Upper lobe of left lung (tissue), 6 donors: ENCODE measurements at regions not wholly inside any gene's neighbourhood (a gene's known extent, or its start where the extent isn't known, plus 50 kb on each side); places are given as distances from the start of the nearest gene placed in this dataset.

Experiments
- ATAC-seq, 2 donors: fragments of 200-7000 bp; cut with Tn5 transposase; one replicate each; pipeline ENCODE4 v1.9.1; 2022; ENCODE audit warnings: mild to moderate bottlenecking in 2 of 2, moderate library complexity in 2 of 2; ENCODE audit not compliant: low FRiP score in 2 of 2
- DNase-seq, 2 donors: peaks; one replicate each; pipeline ENCODE4 v3.0.0-alpha.2; 2019 to 2020
- H3K27ac ChIP-seq, 4 donors: fragments of 200-600 bp; sonication (generic); one replicate each; pipeline ENCODE4 v1.5.1; 2016 to 2019
- H3K27me3 ChIP-seq, 4 donors: fragments of 200-600 bp; sonication (generic); one replicate each; pipeline ENCODE4 v1.5.1; 2017 to 2019
- H3K36me3 ChIP-seq, 4 donors: fragments of 200-600 bp; sonication (generic); one replicate each; pipeline ENCODE4 v1.5.1; 2016 to 2019
- H3K4me1 ChIP-seq, 4 donors: fragments of 200-600 bp; sonication (generic); one replicate each; pipeline ENCODE4 v1.5.1; 2018 to 2019
- H3K4me3 ChIP-seq, 4 donors: fragments of 200-600 bp; sonication (generic); one replicate each; pipeline ENCODE4 v1.5.1; 2017 to 2019; ENCODE audit warnings: mild to moderate bottlenecking in 2 of 4, moderate library complexity in 1 of 4
- H3K9me3 ChIP-seq, 4 donors: fragments of 200-600 bp; sonication (generic); one replicate each; pipeline ENCODE4 v1.5.1; 2018 to 2019
- CTCF ChIP-seq, 6 experiments: fragments of 450-650 bp in 4 of 6; fragments of 200-600 bp in 2 of 6; sonication (generic) in 2 of 6; IDR thresholded peaks; one replicate each; pipeline ENCODE4 v1.5.1; 2016 to 2019; ENCODE audit warnings: antibody characterized with exemption in 6 of 6
- EP300 ChIP-seq, 4 donors: sonication (generic); formaldehyde crosslinking; IDR thresholded peaks; one replicate each; pipeline ENCODE4 v1.5.1; 2017; ENCODE audit warnings: antibody characterized with exemption in 4 of 4, control low read depth in 2 of 4
- POLR2A ChIP-seq, 4 donors: fragments of 450-650 bp; IDR thresholded peaks; one replicate each; pipeline ENCODE4 v1.5.1; 2016 to 2017; ENCODE audit warnings: antibody characterized with exemption in 4 of 4, mild to moderate bottlenecking in 2 of 4
- POLR2AphosphoS5 ChIP-seq, 2 donors: sonication (generic); formaldehyde crosslinking; IDR thresholded peaks; one replicate each; pipeline ENCODE4 v1.5.1; 2017; ENCODE audit warnings: antibody characterized with exemption in 2 of 2
- WGBS, 2 donors: methylation state at CpG; one replicate each; pipeline ENCODE4 v1.1.5; 2017 to 2018; 5-methylcytosine and 5-hydroxymethylcytosine counted together
- donor health status: DM: no; HTN: no; CAD: no; lungs with moderate emphysema.
- donor health status: DM: no; HTN: yes; CAD: no; lungs with severe emphysema.

- H3K27ac ChIP-seq, result no peak overlapping the region
- WGBS, 2 donors, result 75 to 78% methylated on average over 7 of the region's 7 CpGs
- DNase-seq, result no peak
Observed at GRCh38 chr2:120496235-120496634, 150.3 kb downstream of the INHBB start.

DNA sequence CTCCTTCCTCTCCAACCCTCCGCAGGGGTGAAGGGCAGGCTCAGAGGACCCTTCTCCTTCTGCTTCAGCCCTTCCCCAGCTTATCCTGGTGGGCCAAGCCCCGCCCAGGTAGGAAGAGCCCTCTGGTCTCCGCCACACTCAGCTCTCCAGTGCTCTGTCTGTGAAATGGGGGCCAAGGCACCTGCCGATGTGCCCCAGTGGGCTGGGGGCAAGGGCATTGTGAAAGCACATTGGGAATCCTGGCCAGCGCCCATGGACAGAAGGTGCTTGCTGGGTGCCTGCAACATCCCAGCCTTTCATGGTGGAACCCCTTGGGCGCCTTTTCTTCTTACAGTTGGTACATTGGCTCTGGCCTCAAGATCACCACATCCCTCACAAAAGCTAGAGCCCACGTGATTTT, 150.8 kb downstream of the INHBB start:
- 83 to 88% methylated on average over 2 to 7 of the region's 7 CpGs for WGBS, 2 donors

More at GRCh38 chr2:120496235-120496634, 150.3 kb downstream of the INHBB start:
- no peak overlapping the region for H3K4me3 ChIP-seq
- H3K9me3 ChIP-seq, result no peaks in the 10 kb centered on the region
- no peak for ATAC-seq
- H3K4me1 ChIP-seq, result no peaks in the 10 kb centered on the region
- H3K36me3 ChIP-seq, result no peaks in the 10 kb centered on the region
- no peaks in the 10 kb centered on the region for H3K27me3 ChIP-seq
- TF ChIP-seq EP300 (IDR thresholded peaks at IDR 0.05), result no peak
- TF ChIP-seq POLR2A (IDR thresholded peaks at IDR 0.05), result no peak
- no peak for TF ChIP-seq POLR2AphosphoS5 (IDR thresholded peaks at IDR 0.05)
- no peak for TF ChIP-seq CTCF (IDR thresholded peaks at IDR 0.05)

DNA sequence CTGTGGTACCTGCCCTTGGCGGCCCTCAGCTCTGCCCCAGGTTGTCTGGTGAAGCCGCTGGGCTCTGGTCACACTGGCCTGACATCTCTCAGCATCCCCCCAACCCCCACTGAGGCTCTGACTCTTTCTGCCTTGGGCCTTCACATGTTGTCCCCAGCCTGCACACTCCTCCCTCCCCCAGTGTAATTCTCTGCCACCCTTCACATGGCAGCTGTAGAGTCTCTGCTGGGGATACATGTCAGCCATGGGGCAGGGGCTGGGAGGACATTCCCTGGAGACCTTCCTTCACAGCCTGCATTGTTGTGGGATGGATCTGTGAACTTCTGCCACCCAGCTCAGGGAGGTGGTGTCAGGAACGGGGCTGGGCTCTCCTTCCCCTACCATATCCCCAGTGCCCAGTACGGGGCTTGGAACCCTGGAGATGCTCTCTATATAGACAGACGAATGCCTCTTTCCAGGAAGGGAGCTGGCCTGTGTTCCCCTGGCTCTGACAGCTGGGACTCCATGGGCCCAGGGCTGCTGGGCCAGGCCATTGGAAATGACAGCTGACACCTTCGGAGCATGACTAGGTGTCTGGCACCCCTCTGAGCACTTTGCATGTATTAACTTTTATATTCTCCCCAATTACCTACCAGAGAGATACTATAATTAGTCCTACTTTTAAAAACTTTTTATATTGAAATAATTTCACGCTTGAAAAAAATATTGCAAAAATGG, 151.5 kb downstream of the INHBB start:
- Histone ChIP-seq H3K4me3 (no peak overlapping the region), H3K9me3 (no peaks in the 10 kb centered on the region), H3K27me3 (no peaks in the 10 kb centered on the region), H3K4me1 (no peaks in the 10 kb centered on the region), H3K36me3 (no peaks in the 10 kb centered on the region), H3K27ac (no peak overlapping the region)
- no peak for TF ChIP-seq CTCF (IDR thresholded peaks at IDR 0.05)
- no peak for TF ChIP-seq POLR2AphosphoS5 (IDR thresholded peaks at IDR 0.05)
- TF ChIP-seq POLR2A (IDR thresholded peaks at IDR 0.05), result no peak
- no peak for TF ChIP-seq EP300 (IDR thresholded peaks at IDR 0.05)
- DNase-seq (no peak), ATAC-seq (peak; percentile 5 to 31)
- WGBS, 2 donors, result 89 to 95% methylated on average over 4 to 7 of the region's 7 CpGs

More for the DNA sequence above, 150.8 kb downstream of the INHBB start:
- no peak overlapping the region for H3K27ac ChIP-seq
- DNase-seq (no peak), ATAC-seq (no peak)
- H3K4me1 ChIP-seq, result no peaks in the 10 kb centered on the region
- no peaks in the 10 kb centered on the region for H3K27me3 ChIP-seq
- H3K4me3 ChIP-seq, result no peak overlapping the region
- no peaks in the 10 kb centered on the region for H3K9me3 ChIP-seq
- TF ChIP-seq POLR2A (IDR thresholded peaks at IDR 0.05), result no peak
- no peak for TF ChIP-seq POLR2AphosphoS5 (IDR thresholded peaks at IDR 0.05)
- TF ChIP-seq EP300 (IDR thresholded peaks at IDR 0.05), result no peak
- TF ChIP-seq CTCF (IDR thresholded peaks at IDR 0.05), result no peak
- H3K36me3 ChIP-seq, result no peaks in the 10 kb centered on the region

DNA sequence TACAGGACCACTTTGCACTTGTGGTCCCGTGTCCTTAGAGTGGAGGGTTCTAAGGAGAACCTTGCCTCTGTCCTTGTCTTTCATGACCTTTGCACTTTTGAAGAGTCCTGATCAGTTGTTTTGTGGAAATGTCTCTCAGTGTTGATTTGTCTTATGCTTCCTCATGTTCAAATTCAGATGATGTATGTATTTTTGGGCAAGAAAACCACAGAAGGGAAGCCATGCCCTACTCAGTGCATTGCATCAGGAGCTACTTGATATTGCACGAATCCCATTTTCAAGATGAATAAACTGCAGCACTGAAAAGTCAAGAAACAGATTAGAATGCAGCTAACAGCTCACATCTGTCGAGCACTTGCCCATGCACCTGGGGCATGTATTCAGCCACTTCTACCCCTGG, 152.2 kb downstream of the INHBB start:
- no peaks in the 10 kb centered on the region for H3K27me3 ChIP-seq
- ATAC-seq (no peak), DNase-seq (no peak)
- H3K27ac ChIP-seq, result no peak overlapping the region
- H3K36me3 ChIP-seq, result no peaks in the 10 kb centered on the region
- no peak overlapping the region for H3K4me3 ChIP-seq
- WGBS, 2 donors, result 83 to 87% methylated on average over 3 of the region's 3 CpGs
- no peaks in the 10 kb centered on the region for H3K9me3 ChIP-seq
- TF ChIP-seq POLR2A (IDR thresholded peaks at IDR 0.05) (no peak), POLR2AphosphoS5 (IDR thresholded peaks at IDR 0.05) (no peak), EP300 (IDR thresholded peaks at IDR 0.05) (no peak), CTCF (IDR thresholded peaks at IDR 0.05) (no peak)
- no peaks in the 10 kb centered on the region for H3K4me1 ChIP-seq
